ENCODE measurements at regions not wholly inside any gene's neighbourhood (a gene's known extent, or its start where the extent isn't known, plus 50 kb on each side); places are given as distances from the start of the nearest gene placed in this dataset.

DNA sequence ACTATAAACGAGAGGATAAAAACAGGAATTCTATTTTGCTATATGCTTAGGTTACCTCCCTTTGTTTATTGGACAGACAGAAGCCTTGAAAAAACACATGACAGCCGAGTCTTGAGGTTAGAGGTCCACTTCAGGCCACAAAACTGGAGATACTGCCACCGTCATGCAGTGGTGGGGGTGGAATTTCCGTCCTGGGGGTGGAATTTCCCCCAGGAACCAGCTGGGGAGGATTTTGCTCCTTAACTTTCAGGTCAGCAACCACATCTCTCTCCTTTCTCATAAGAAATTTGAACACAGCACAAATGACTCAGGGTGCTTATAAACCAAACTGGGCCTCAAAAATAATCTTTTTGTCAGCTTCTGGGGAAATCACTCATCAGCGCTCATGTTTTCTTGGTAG is 545.8 kb upstream of the ADAMTS9 start:
- TF ChIP-seq, protein P1, sequence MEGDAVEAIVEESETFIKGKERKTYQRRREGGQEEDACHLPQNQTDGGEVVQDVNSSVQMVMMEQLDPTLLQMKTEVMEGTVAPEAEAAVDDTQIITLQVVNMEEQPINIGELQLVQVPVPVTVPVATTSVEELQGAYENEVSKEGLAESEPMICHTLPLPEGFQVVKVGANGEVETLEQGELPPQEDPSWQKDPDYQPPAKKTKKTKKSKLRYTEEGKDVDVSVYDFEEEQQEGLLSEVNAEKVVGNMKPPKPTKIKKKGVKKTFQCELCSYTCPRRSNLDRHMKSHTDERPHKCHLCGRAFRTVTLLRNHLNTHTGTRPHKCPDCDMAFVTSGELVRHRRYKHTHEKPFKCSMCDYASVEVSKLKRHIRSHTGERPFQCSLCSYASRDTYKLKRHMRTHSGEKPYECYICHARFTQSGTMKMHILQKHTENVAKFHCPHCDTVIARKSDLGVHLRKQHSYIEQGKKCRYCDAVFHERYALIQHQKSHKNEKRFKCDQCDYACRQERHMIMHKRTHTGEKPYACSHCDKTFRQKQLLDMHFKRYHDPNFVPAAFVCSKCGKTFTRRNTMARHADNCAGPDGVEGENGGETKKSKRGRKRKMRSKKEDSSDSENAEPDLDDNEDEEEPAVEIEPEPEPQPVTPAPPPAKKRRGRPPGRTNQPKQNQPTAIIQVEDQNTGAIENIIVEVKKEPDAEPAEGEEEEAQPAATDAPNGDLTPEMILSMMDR (IDR thresholded peaks at IDR 0.05; ENCODE audit: unreplicated experiment in 3 of 3) = no peak
- Mint-ChIP-seq H3K27me3 (ENCODE audit: low read depth) (no peaks in the 10 kb centered on the region), H3K4me1 (peaks cover 17% of the 10 kb centered on the region), H3K9me3 (peaks cover 3% of the 10 kb centered on the region), H3K4me3 (no peak overlapping the region), H3K36me3 (ENCODE audit: low read depth) (no peaks in the 10 kb centered on the region), H3K27ac (no peak overlapping the region)

DNA sequence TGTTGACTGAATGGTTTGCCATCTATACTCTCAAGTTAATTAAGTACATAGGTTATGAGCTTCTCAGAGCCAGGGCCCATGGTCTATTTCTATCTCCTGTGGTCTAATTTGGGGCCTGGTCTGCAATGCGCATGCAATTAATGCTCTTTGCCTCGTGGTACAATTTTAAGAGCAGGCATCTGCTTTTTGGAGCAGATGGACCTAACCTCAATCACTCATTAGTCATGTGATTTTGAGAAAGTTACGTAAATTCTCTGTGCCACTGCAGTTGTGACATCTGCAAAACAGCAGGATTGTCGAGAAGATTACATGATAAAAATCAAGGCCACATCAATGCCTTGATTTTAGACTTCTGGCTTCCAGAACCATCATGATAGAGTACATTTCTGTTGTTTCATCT is 543.7 kb upstream of the ADAMTS9 start:
- TF ChIP-seq, protein P1 (IDR thresholded peaks at IDR 0.05; ENCODE audit: unreplicated experiment in 3 of 3) = no peak

DNA sequence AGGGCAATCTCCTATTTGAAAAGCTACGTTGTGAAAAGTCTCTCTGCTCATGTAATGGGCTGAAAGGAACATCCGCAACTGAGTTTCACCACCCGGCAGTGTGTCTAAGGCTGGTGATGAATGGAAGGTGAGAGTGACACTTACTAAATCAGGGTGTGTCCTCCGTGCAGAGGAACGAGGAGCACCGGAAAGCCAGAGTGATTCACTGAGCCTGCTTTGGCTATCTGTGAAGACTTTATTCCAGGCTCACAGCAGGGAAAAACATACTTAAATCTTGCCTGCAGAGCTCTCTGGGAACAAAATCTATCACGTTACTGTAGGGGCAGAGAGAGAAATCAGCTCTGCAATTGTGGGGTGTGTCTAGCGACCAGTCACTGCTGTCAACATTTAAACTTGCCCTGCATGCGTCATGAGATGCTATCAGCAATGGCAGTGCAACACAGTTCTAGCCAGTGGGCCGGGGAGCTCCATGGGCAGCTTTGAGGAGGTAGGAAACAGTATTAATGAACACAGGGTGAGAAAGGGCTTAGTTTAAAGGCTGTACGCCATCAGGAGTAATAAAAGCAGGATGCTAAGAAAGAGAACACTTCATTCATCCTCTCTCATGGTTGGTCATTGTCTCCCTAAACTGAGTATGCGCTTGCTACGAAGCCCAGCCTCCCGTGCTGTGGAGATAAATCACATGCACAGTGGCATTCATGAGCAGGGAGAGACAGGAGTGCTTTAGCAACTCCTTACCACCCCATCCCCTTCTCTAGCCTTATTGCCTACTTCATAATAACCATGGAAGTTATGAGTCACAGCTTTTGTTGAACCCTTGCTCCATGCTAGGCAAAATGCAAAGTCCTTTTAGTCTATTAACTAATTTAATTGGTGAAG is 542.7 kb upstream of the ADAMTS9 start:
- Mint-ChIP-seq H3K4me1 (peaks cover 16% of the 10 kb centered on the region), H3K36me3 (ENCODE audit: low read depth) (no peaks in the 10 kb centered on the region), H3K4me3 (no peak overlapping the region), H3K9me3 (no peaks in the 10 kb centered on the region), H3K27ac (peak overlapping the region in 1 of 3 experiments; percentile 21), H3K27me3 (ENCODE audit: low read depth) (no peaks in the 10 kb centered on the region)
- TF ChIP-seq, protein P1 (IDR thresholded peaks at IDR 0.05; ENCODE audit: unreplicated experiment in 3 of 3) = no peak

More for the DNA sequence above, 543.7 kb upstream of the ADAMTS9 start:
- no peak overlapping the region for H3K27ac Mint-ChIP-seq
- no peak overlapping the region for H3K4me3 Mint-ChIP-seq
- H3K27me3 Mint-ChIP-seq (ENCODE audit: low read depth) = no peaks in the 10 kb centered on the region
- H3K9me3 Mint-ChIP-seq = no peaks in the 10 kb centered on the region
- no peaks in the 10 kb centered on the region for H3K36me3 Mint-ChIP-seq (ENCODE audit: low read depth)
- H3K4me1 Mint-ChIP-seq = peaks cover 15% of the 10 kb centered on the region

DNA sequence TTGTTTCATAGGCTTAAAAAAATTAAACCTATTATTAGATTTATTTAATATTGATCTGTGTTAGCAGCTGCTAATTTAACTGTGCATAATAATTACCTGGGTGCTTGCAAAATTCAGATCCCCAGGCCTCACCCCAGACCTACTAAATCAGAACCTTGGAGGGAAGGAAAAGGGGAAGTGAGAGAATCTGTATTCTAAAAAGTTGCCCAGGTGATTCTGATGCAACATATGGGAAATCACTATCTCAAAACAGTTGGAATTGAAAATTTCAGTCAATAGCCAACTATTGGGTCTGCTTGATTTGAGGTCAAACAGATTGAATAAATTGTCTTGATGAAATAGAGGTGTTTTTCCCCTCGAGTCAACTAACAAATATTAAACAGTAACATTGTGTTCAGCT is 538.5 kb upstream of the ADAMTS9 start:
- TF ChIP-seq, protein P1 (IDR thresholded peaks at IDR 0.05; ENCODE audit: unreplicated experiment in 3 of 3) = no peak
- Mint-ChIP-seq H3K4me1 (peaks cover 11% of the 10 kb centered on the region), H3K27me3 (ENCODE audit: low read depth) (no peaks in the 10 kb centered on the region), H3K36me3 (ENCODE audit: low read depth) (no peaks in the 10 kb centered on the region), H3K4me3 (no peak overlapping the region), H3K9me3 (no peaks in the 10 kb centered on the region), H3K27ac (no peak overlapping the region)

DNA sequence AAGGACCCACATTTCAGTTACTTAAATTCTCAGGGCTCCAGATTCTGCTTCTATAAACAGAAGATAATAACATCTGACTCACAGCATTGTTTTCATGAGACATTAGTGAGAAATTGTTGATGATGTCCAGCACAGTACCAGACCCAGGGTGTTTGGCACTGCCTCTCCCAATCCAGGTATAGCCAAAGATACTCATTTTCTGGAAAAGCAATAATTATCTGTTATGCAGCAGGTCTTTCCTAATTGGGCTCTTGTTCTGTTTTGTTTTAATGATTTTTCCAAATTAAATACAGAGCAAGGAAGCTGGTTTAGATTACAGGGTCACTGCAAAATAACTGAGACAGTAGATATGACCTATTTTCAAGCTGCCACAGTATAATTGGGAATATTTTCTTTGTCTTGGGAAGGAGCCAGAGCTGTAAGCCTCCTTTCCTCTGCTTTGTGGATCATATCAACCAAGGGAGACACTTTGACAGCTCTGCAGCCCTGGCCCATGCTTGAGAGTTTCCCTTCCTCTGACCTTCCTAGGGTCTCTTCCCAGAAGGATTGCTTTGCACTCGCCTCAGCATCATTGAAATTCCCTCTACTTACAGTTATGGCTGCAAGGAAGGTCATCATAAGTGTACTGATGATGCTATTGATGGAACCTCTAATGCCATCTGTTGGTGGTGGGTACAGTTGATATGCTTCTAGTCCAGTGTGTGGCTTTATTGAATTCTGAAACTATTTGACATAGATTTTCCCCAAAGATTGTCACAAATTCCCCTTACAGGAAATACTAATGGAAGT is 522.4 kb upstream of the ADAMTS9 start:
- H3K36me3 Mint-ChIP-seq (ENCODE audit: low read depth) = no peaks in the 10 kb centered on the region
- no peaks in the 10 kb centered on the region for H3K4me1 Mint-ChIP-seq
- no peaks in the 10 kb centered on the region for H3K27me3 Mint-ChIP-seq (ENCODE audit: low read depth)
- TF ChIP-seq, protein P1 (IDR thresholded peaks at IDR 0.05; ENCODE audit: unreplicated experiment in 3 of 3) = no peak
- no peaks in the 10 kb centered on the region for H3K9me3 Mint-ChIP-seq
- peak overlapping the region in 2 of 3 experiments; percentile 61 to 69 for H3K27ac Mint-ChIP-seq
- H3K4me3 Mint-ChIP-seq = no peak overlapping the region

Measured in nephron (organoid).